Neural crest cell (in vitro differentiated cells): ENCODE measurements at regions not wholly inside any gene's neighbourhood (a gene's known extent, or its start where the extent isn't known, plus 50 kb on each side); places are given as distances from the start of the nearest gene placed in this dataset.

Source experiments
- DNase-seq: peaks from one replicate; pipeline ENCODE4 v3.0.0; 2021; ENCODE audit warnings: low read depth, mixed read lengths, low spot score
- H3K27ac Mint-ChIP-seq: one replicate; pipeline ENCODE4 v1.8.0; 2021; ENCODE audit warnings: mild to moderate bottlenecking, mixed read lengths; ENCODE audit not compliant: unreplicated experiment
- H3K27me3 Mint-ChIP-seq: 2 replicates; pipeline ENCODE4 v1.8.0; 2021; ENCODE audit warnings: low read depth, mild to moderate bottlenecking, mixed read lengths
- H3K36me3 Mint-ChIP-seq: 2 replicates; pipeline ENCODE4 v1.8.0; 2021; ENCODE audit warnings: low read depth, mild to moderate bottlenecking, mixed read lengths
- H3K4me1 Mint-ChIP-seq: 2 replicates; pipeline ENCODE4 v1.8.0; 2021; ENCODE audit warnings: mixed read lengths
- H3K4me3 Mint-ChIP-seq: one replicate; pipeline ENCODE4 v1.8.0; 2021; ENCODE audit warnings: mild to moderate bottlenecking, mixed read lengths
- H3K9me3 Mint-ChIP-seq: 2 replicates; pipeline ENCODE4 v1.8.0; 2021; ENCODE audit warnings: mixed read lengths
- CTCF ChIP-seq: fragments of 200-600 bp; sonication (generic); conservative IDR thresholded peaks from 2 replicates; pipeline ENCODE4 v1.5.0; 2021; ENCODE audit warnings: antibody characterized with exemption, mild to moderate bottlenecking

- H3K27ac Mint-ChIP-seq, result no peak overlapping the region
- peaks cover 3% of the 10 kb centered on the region for H3K9me3 Mint-ChIP-seq
- TF ChIP-seq CTCF, result no peak
- DNase-seq, result no peak
- no peaks in the 10 kb centered on the region for H3K36me3 Mint-ChIP-seq
- no peaks in the 10 kb centered on the region for H3K27me3 Mint-ChIP-seq
- H3K4me1 Mint-ChIP-seq, result no peaks in the 10 kb centered on the region
- H3K4me3 Mint-ChIP-seq, result no peak overlapping the region
Measured at GRCh38 chr2:187943772-187944369, 347.8 kb upstream of the GULP1 start.

GRCh38 chr2:187949859-187950258 is 341.8 kb upstream of the GULP1 start:
- H3K4me1 Mint-ChIP-seq, result peaks cover 6% of the 10 kb centered on the region
- TF ChIP-seq CTCF, result no peak
- no peak overlapping the region for H3K27ac Mint-ChIP-seq
- H3K27me3 Mint-ChIP-seq, result no peaks in the 10 kb centered on the region
- H3K4me3 Mint-ChIP-seq, result no peak overlapping the region
- DNase-seq, result no peak
- H3K36me3 Mint-ChIP-seq, result peaks cover 8% of the 10 kb centered on the region
- peaks cover 15% of the 10 kb centered on the region for H3K9me3 Mint-ChIP-seq

- Mint-ChIP-seq H3K36me3 (peaks cover 8% of the 10 kb centered on the region), H3K4me1 (peaks cover 6% of the 10 kb centered on the region), H3K27ac (no peak overlapping the region), H3K9me3 (peaks cover 21% of the 10 kb centered on the region), H3K27me3 (no peaks in the 10 kb centered on the region), H3K4me3 (no peak overlapping the region)
- DNase-seq, result no peak
- TF ChIP-seq CTCF, result no peak
Measured at GRCh38 chr2:187951470-187952218, 340.0 kb upstream of the GULP1 start.

GRCh38 chr2:187956906-187957534 is 334.7 kb upstream of the GULP1 start:
- Mint-ChIP-seq H3K27ac (no peak overlapping the region), H3K36me3 (no peaks in the 10 kb centered on the region), H3K4me1 (peaks cover 6% of the 10 kb centered on the region), H3K4me3 (no peak overlapping the region), H3K9me3 (peaks cover 11% of the 10 kb centered on the region), H3K27me3 (no peaks in the 10 kb centered on the region)
- no peak for TF ChIP-seq CTCF
- no peak for DNase-seq

- DNase-seq, result no peak
- Mint-ChIP-seq H3K4me3 (no peak overlapping the region), H3K36me3 (no peaks in the 10 kb centered on the region), H3K4me1 (peaks cover 5% of the 10 kb centered on the region), H3K27me3 (no peaks in the 10 kb centered on the region), H3K27ac (no peak overlapping the region), H3K9me3 (peaks cover 6% of the 10 kb centered on the region)
- TF ChIP-seq CTCF, result no peak
Measured at GRCh38 chr2:187959821-187960220, 331.9 kb upstream of the GULP1 start.
